Loucy (cell line): ENCODE measurements at regions not wholly inside any gene's neighbourhood (a gene's known extent, or its start where the extent isn't known, plus 50 kb on each side); places are given as distances from the start of the nearest gene placed in this dataset.

Experiments
- H2AFZ ChIP-seq: fragments of 200-600 bp; sonication (generic); 2 replicates; pipeline ENCODE4 v1.6.0; 2016; ENCODE audit warnings: antibody characterized with exemption, mild to moderate bottlenecking, low read length, moderate library complexity
- H3F3A ChIP-seq: fragments of 200-600 bp; 2 replicates; pipeline ENCODE4 v1.6.0; 2016; ENCODE audit warnings: antibody characterized with exemption, low read depth, mild to moderate bottlenecking
- H3K27me3 ChIP-seq: fragments of 200-600 bp; sonication (generic); 2 replicates; pipeline ENCODE4 v1.6.1; 2014; ENCODE audit warnings: low read length, mild to moderate bottlenecking; ENCODE audit not compliant: insufficient read depth, poor library complexity, severe bottlenecking
- H3K36me3 ChIP-seq: fragments of 200-600 bp; sonication (generic); 2 replicates; pipeline ENCODE4 v1.6.1; 2016; ENCODE audit warnings: low read length; ENCODE audit not compliant: insufficient read depth
- H3K4me1 ChIP-seq: fragments of 200-600 bp; sonication (generic); 2 replicates; pipeline ENCODE4 v1.5.1; 2014; ENCODE audit warnings: low read length, mild to moderate bottlenecking; ENCODE audit not compliant: insufficient read depth, poor library complexity, severe bottlenecking
- H3K4me2 ChIP-seq: fragments of 200-600 bp; sonication (generic); 2 replicates; pipeline ENCODE4 v1.6.0; 2014; ENCODE audit warnings: antibody characterized with exemption, low read length, low read depth, mild to moderate bottlenecking; ENCODE audit not compliant: poor library complexity, severe bottlenecking
- H3K4me3 ChIP-seq: fragments of 200-600 bp; sonication (generic); 2 replicates; pipeline ENCODE4 v1.5.1; 2014; ENCODE audit warnings: low read length, mild to moderate bottlenecking, mixed read lengths; ENCODE audit not compliant: poor library complexity, severe bottlenecking
- H3K79me2 ChIP-seq: fragments of 200-600 bp; sonication (generic); 2 replicates; pipeline ENCODE4 v1.6.1; 2014; ENCODE audit warnings: low read length; ENCODE audit not compliant: insufficient read depth
- H3K9ac ChIP-seq: fragments of 200-600 bp; sonication (generic); 2 replicates; pipeline ENCODE4 v1.6.0; 2014; ENCODE audit warnings: mild to moderate bottlenecking, low read depth, low read length, moderate library complexity; ENCODE audit not compliant: poor library complexity, severe bottlenecking
- H3K9me2 ChIP-seq: fragments of 200-600 bp; sonication (generic); replicated peaks from 2 replicates; pipeline ENCODE4 v1.6.1; 2016; ENCODE audit warnings: low read depth, low read length, mixed read lengths
- H3K9me3 ChIP-seq: fragments of 200-600 bp; sonication (generic); 2 replicates; pipeline ENCODE4 v1.6.1; 2014; ENCODE audit warnings: mild to moderate bottlenecking, antibody characterized with exemption, low read length, low read depth; ENCODE audit not compliant: insufficient read depth
- H4K20me1 ChIP-seq: fragments of 200-600 bp; sonication (generic); 2 replicates; pipeline ENCODE4 v1.6.0; 2014; ENCODE audit warnings: antibody characterized with exemption, low read length, mild to moderate bottlenecking; ENCODE audit not compliant: insufficient read depth, poor library complexity, severe bottlenecking
- EZH2phosphoT487 ChIP-seq: fragments of 200-600 bp; IDR thresholded peaks from 2 replicates; pipeline ENCODE4 v1.6.1; 2018; ENCODE audit warnings: antibody characterized with exemption, mild to moderate bottlenecking, moderate library complexity, borderline replicate concordance
- TF ChIP-seq, protein P1 (sequence below): fragments of 200-600 bp; sonication (generic); conservative IDR thresholded peaks from 2 replicates; pipeline ENCODE4 v1.5.1; 2014; ENCODE audit warnings: mild to moderate bottlenecking, antibody characterized with exemption, low read length

DNA sequence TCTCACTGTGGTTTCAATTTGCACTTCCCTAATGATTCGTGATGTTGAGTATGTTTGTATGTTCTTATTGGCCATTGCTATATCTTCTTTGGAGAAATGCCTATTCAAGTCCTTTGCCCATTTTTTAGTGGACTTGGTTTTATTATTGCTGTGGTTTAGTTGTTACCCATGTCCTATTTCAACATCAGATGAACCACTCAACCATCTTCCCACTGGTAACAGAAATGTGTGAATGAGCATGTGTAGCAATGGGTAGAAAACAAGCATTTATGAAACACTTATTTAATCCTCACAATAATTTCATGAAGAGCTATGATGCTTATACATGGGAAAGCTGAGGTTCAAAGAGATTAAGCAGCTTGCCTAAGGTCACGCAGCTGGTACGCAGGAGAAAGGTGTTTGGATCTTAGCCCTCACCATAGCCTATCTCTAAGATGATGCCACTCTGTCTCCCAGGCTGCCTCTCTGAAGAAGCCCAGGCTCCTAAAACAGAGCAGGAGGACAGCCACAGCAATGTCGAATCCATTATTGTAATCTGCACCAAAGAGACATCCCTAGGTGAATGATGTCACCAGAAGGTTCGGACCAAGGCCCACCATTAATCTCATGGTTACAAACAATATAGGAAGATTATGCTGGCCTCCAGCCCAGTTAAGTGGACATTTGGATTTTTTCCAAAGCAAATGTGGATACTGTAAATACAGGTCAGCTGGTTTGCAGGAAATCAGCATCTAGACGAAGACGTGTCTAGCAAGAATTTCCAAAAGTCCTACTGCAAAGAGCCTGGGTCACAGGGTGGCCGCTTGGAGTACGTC lies 447.6 kb upstream of the ZMIZ1 start:
- H3K4me1 ChIP-seq: no peaks in the 10 kb centered on the region
- no peak overlapping the region for H2AFZ ChIP-seq
- H3K4me3 ChIP-seq: no peak overlapping the region
- H3K36me3 ChIP-seq: no peaks in the 10 kb centered on the region
- no peaks in the 10 kb centered on the region for H3K9me2 ChIP-seq
- no peaks in the 10 kb centered on the region for H3K79me2 ChIP-seq
- no peaks in the 10 kb centered on the region for H3F3A ChIP-seq
- H3K4me2 ChIP-seq: no peak overlapping the region
- no peaks in the 10 kb centered on the region for H3K9me3 ChIP-seq
- no peak overlapping the region for H3K9ac ChIP-seq
- H3K27me3 ChIP-seq: no peaks in the 10 kb centered on the region
- TF ChIP-seq EZH2phosphoT487: no peak
- no peaks in the 10 kb centered on the region for H4K20me1 ChIP-seq

DNA sequence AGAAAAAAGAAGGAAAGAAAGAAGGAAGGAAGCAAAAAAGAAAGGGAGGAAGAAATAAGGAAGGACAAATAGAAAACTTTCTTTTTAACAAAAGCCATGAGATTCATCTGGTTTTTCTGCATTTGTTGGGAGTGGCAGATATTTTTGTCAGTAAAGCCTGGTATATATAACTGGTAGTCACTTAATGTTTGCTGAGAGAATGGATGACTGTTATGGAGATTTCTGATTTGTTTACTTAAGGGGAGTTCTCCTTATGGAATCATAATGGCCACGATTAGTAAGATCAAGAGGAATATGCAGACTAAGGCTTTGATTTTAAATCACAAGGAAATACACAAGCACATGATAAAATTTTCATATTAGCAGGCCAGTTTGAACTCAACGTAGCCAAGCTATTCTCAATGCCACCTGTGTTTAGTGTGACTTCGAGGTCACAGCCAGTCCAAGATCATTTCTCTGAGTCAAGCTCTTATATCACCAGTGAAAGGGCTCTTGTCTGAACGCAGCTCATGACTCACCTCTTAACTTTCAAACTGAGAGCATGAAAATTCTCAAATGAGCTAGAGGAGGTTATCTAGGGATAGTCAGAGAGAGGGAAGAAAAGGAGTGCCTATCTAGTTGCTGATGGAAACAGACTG lies 445.1 kb upstream of the ZMIZ1 start:
- Histone ChIP-seq H3K79me2 (no peaks in the 10 kb centered on the region), H3F3A (no peaks in the 10 kb centered on the region), H3K9ac (no peak overlapping the region), H3K36me3 (no peaks in the 10 kb centered on the region), H3K4me2 (no peak overlapping the region), H3K27me3 (no peaks in the 10 kb centered on the region), H2AFZ (no peak overlapping the region), H3K9me3 (no peaks in the 10 kb centered on the region), H3K4me3 (no peak overlapping the region), H3K4me1 (no peaks in the 10 kb centered on the region), H4K20me1 (no peaks in the 10 kb centered on the region), H3K9me2 (no peaks in the 10 kb centered on the region)
- TF ChIP-seq, protein P1, sequence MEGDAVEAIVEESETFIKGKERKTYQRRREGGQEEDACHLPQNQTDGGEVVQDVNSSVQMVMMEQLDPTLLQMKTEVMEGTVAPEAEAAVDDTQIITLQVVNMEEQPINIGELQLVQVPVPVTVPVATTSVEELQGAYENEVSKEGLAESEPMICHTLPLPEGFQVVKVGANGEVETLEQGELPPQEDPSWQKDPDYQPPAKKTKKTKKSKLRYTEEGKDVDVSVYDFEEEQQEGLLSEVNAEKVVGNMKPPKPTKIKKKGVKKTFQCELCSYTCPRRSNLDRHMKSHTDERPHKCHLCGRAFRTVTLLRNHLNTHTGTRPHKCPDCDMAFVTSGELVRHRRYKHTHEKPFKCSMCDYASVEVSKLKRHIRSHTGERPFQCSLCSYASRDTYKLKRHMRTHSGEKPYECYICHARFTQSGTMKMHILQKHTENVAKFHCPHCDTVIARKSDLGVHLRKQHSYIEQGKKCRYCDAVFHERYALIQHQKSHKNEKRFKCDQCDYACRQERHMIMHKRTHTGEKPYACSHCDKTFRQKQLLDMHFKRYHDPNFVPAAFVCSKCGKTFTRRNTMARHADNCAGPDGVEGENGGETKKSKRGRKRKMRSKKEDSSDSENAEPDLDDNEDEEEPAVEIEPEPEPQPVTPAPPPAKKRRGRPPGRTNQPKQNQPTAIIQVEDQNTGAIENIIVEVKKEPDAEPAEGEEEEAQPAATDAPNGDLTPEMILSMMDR: no peak
- TF ChIP-seq EZH2phosphoT487: no peak

DNA sequence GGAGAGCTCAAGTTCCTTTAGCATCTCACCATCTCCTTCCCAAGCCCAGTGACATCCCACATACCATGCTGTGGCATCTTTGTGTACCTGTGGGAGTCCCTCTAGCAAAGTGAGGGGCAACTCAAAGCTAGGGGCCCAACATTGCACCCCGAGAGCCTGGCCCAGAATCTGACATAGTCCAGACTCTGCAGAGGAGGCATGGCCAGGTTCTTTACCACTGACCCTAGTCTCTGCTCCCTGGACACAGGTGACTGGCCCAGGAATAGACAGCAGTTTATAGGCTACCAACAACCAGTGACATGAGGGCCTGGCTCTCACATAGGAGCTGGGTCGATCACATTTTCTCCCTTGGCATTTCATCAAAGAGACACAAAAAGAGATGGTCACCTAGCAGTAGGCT lies 444.0 kb upstream of the ZMIZ1 start:
- no peak overlapping the region for H3K9ac ChIP-seq
- H3K4me2 ChIP-seq: no peak overlapping the region
- no peaks in the 10 kb centered on the region for H4K20me1 ChIP-seq
- no peak overlapping the region for H3K4me3 ChIP-seq
- H3K79me2 ChIP-seq: no peaks in the 10 kb centered on the region
- H3K4me1 ChIP-seq: no peaks in the 10 kb centered on the region
- no peak overlapping the region for H2AFZ ChIP-seq
- H3K27me3 ChIP-seq: no peaks in the 10 kb centered on the region
- no peaks in the 10 kb centered on the region for H3F3A ChIP-seq
- H3K9me3 ChIP-seq: no peaks in the 10 kb centered on the region
- H3K36me3 ChIP-seq: no peaks in the 10 kb centered on the region
- no peak for TF ChIP-seq EZH2phosphoT487
- TF ChIP-seq, protein P1: no peak
- no peaks in the 10 kb centered on the region for H3K9me2 ChIP-seq
